Keratinocyte (primary cell): ENCODE measurements at regions not wholly inside any gene's neighbourhood (a gene's known extent, or its start where the extent isn't known, plus 50 kb on each side); places are given as distances from the start of the nearest gene placed in this dataset.

ENCODE experiments used
- DNase-seq: peaks from one replicate; pipeline ENCODE4 v3.0.0-alpha.2; 2011; ENCODE audit warnings: low read depth, missing footprints, low spot score
- FAIRE-seq: peaks from 2 replicates; lab custom pipeline; 2011; peaks lifted over from hg19 to GRCh38; lab: Jason Lieb, UNC
- H2AFZ ChIP-seq: 2 replicates; pipeline ENCODE4 v1.6.0; 2012; ENCODE audit warnings: low read length, control low read depth, inconsistent platforms; ENCODE audit not compliant: control insufficient read depth
- H3K27ac ChIP-seq: 2 replicates; pipeline ENCODE4 v1.5.1; 2011; ENCODE audit warnings: low read length; ENCODE audit not compliant: control insufficient read depth, insufficient read depth
- H3K27me3 ChIP-seq: 3 replicates; pipeline ENCODE4 v1.6.0; 2011; ENCODE audit warnings: low read length; ENCODE audit not compliant: control insufficient read depth, insufficient read depth; ENCODE audit errors: extremely low read depth
- H3K36me3 ChIP-seq, 2 experiments: 2 replicates in 1 of 2; 3 replicates in 1 of 2; pipeline ENCODE4 v1.5.1; 2011; ENCODE audit warnings: low read length in 2 of 2, mild to moderate bottlenecking in 1 of 2; ENCODE audit not compliant: control insufficient read depth in 2 of 2, insufficient read depth in 2 of 2; ENCODE audit errors: extremely low read depth in 1 of 2
- H3K4me1 ChIP-seq: 3 replicates; pipeline ENCODE4 v1.5.1; 2011; ENCODE audit warnings: low read length; ENCODE audit not compliant: control insufficient read depth, insufficient read depth; ENCODE audit errors: extremely low read depth
- H3K4me2 ChIP-seq: 3 replicates; pipeline ENCODE4 v1.6.0; 2011; ENCODE audit warnings: low read depth, low read length; ENCODE audit not compliant: control insufficient read depth, insufficient read depth; ENCODE audit errors: extremely low read depth
- H3K4me3 ChIP-seq, 3 experiments: fragments of 200-600 bp in 1 of 3; sonication (generic) in 1 of 3; 2 replicates in 2 of 3; 3 replicates in 1 of 3; pipeline ENCODE4 v1.5.1; 2011 to 2016; ENCODE audit warnings: low read length in 3 of 3, mild to moderate bottlenecking in 3 of 3, control low read depth in 2 of 3, inconsistent platforms in 1 of 3, low read depth in 1 of 3, mixed read lengths in 1 of 3, mixed run types in 1 of 3, moderate library complexity in 1 of 3; ENCODE audit not compliant: control insufficient read depth in 2 of 3, insufficient read depth in 2 of 3; ENCODE audit errors: extremely low read depth in 1 of 3
- H3K79me2 ChIP-seq: 2 replicates; pipeline ENCODE4 v1.6.0; 2012; ENCODE audit warnings: low read length; ENCODE audit not compliant: control insufficient read depth, insufficient read depth
- H3K9ac ChIP-seq: 3 replicates; pipeline ENCODE4 v1.6.0; 2011; ENCODE audit warnings: low read length; ENCODE audit not compliant: control insufficient read depth, insufficient read depth; ENCODE audit errors: extremely low read depth
- H3K9me1 ChIP-seq: 3 replicates; pipeline ENCODE4 v1.6.0; 2011; ENCODE audit warnings: low read length; ENCODE audit not compliant: control insufficient read depth, insufficient read depth; ENCODE audit errors: extremely low read depth
- H3K9me3 ChIP-seq: 2 replicates; pipeline ENCODE4 v1.5.1; 2012; ENCODE audit warnings: low read depth, low read length; ENCODE audit not compliant: control insufficient read depth
- H4K20me1 ChIP-seq: 3 replicates; pipeline ENCODE4 v1.6.0; 2011; ENCODE audit warnings: low read length; ENCODE audit not compliant: control insufficient read depth, insufficient read depth; ENCODE audit errors: extremely low read depth
- CTCF ChIP-seq, 3 experiments: IDR thresholded peaks in 1 of 3; conservative IDR thresholded peaks in 1 of 3; optimal IDR thresholded peaks in 1 of 3; 2 replicates in 2 of 3; 3 replicates in 1 of 3; pipeline versions ENCODE3 to v1.5.1; 2011; ENCODE audit warnings: low read length in 3 of 3, mild to moderate bottlenecking in 3 of 3, moderate library complexity in 2 of 3, control low read depth in 1 of 3, inconsistent platforms in 1 of 3; ENCODE audit not compliant: insufficient read depth in 2 of 3; ENCODE audit errors: extremely low read depth in 1 of 3
- EZH2 ChIP-seq: IDR thresholded peaks from one replicate; pipeline ENCODE4 v1.6.1; 2012; ENCODE audit warnings: inconsistent platforms, mild to moderate bottlenecking, low read length, moderate library complexity
- dilution Hi-C: fragments of 300-500 bp; cut with MboI; formaldehyde crosslinking; loops from one replicate; pipeline ENCODE4 v1.7.0; 2020; ENCODE audit warnings: low sequenced_read_pairs; ENCODE audit not compliant: extremely low pct_ligation_motif_present

DNA sequence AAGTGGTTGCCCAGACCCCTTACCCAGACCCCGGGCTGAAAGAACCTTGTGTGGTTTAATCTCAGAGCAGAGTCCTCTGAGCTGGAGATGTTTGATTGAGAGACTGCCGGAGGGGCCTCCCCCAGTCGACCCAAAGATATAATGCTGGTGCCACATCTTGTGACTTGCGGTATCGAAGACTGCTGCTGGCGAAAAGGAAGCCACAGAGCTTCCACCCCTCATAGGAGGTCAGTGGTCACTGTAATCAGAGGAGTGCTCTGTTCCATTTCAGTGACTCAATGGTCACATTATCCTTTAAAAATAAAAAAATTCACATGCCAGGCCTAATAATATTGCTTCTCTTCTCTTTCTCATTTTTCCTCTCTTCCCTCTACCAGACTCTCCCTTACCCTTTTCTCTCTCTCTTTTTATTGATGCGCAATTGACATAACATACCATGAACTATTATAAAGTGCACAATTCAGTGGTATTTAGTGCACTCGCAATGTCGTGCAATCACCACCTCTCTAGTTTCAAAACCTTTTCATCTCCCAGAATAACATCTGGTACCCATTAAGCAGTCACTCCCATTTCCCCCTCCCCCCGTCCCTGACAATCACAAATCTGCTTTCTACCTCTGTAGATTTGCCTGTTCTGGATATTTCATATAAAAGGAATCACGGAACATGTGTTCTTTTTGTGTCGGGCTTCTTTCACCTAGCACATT, 52.6 kb upstream of the LYST start:
- dilution Hi-C loops = no loop called here

GRCh38 chr1:235918465-235918864, 51.8 kb upstream of the LYST start:
- Histone ChIP-seq H3K36me3 (no peaks in the 10 kb centered on the region), H3K27ac (peak overlapping the region; percentile 97), H3K9me1 (no peaks in the 10 kb centered on the region), H3K79me2 (no peaks in the 10 kb centered on the region), H3K27me3 (no peaks in the 10 kb centered on the region), H3K9me3 (no peaks in the 10 kb centered on the region), H3K9ac (peak overlapping the region; percentile 84), H2AFZ (peak overlapping the region; percentile 58), H3K4me1 (peaks cover 60% of the 10 kb centered on the region), H3K4me3 (no peak overlapping the region), H3K4me2 (peak overlapping the region; percentile 76), H4K20me1 (no peaks in the 10 kb centered on the region)
- FAIRE-seq = no peak
- dilution Hi-C loops = no loop called here
- TF ChIP-seq EZH2 = no peak
- DNase-seq = no peak

More for the DNA sequence above, 52.6 kb upstream of the LYST start:
- Histone ChIP-seq H2AFZ (no peak overlapping the region), H3K9ac (peak overlapping the region; percentile 78), H3K4me2 (peak overlapping the region; percentile 67), H3K9me3 (no peaks in the 10 kb centered on the region), H3K27me3 (no peaks in the 10 kb centered on the region), H3K27ac (peak overlapping the region; percentile 97), H3K36me3 (no peaks in the 10 kb centered on the region), H3K4me3 (no peak overlapping the region), H4K20me1 (no peaks in the 10 kb centered on the region), H3K9me1 (peaks cover 2% of the 10 kb centered on the region), H3K79me2 (no peaks in the 10 kb centered on the region), H3K4me1 (peaks cover 60% of the 10 kb centered on the region)
- DNase-seq = no peak
- TF ChIP-seq EZH2 (no peak), CTCF (optimal IDR thresholded peaks at IDR 0.05 in 1 of 3, IDR thresholded peaks at IDR 0.05 in 1 of 3, conservative IDR thresholded peaks at IDR 0.05 in 1 of 3; ENCODE audit: extremely low read depth in 1 of 3, insufficient read depth in 2 of 3, low read length in 3 of 3) (no peak)
- FAIRE-seq = no peak
